ENCODE measurements at regions not wholly inside any gene's neighbourhood (a gene's known extent, or its start where the extent isn't known, plus 50 kb on each side); places are given as distances from the start of the nearest gene placed in this dataset.
"Not testable (repeated sequence)": the region's sequence is repeated elsewhere in the genome, so short reads cannot be mapped to it uniquely, and the experiment has no call there.

- ATAC-seq (no peak), DNase-seq (no peak)
- no peaks in the 10 kb centered on the region for H3K36me3 ChIP-seq (replicated peaks in 1 of 2; ENCODE audit: insufficient read depth in 1 of 2, low read depth in 2 of 2)
- H3K9me3 ChIP-seq = peaks cover 0 to 7% (median 0%) of the 10 kb centered on the region in 3 donors
- H3K27ac ChIP-seq = no peak overlapping the region
- TF ChIP-seq CTCF (IDR thresholded peaks at IDR 0.05) (no peak), POLR2A (IDR thresholded peaks at IDR 0.05) (no peak)
- WGBS, 2 donors = 61 to 76% methylated on average over 16 of the region's 16 CpGs
- intact Hi-C loops (cut with DNase I) = no loop called here
- no peaks in the 10 kb centered on the region for H3K4me1 ChIP-seq
- no peaks in the 10 kb centered on the region for H3K27me3 ChIP-seq
- no peak overlapping the region for H3K4me3 ChIP-seq
These were observed 4220.0 kb upstream of the OR11H1 start for GRCh38 chr22:11307998-11308397.

- H3K27me3 ChIP-seq; DNase-seq; H3K36me3 ChIP-seq (replicated peaks in 1 of 2; ENCODE audit: insufficient read depth in 1 of 2, low read depth in 2 of 2); H3K4me3 ChIP-seq; intact Hi-C loops (cut with DNase I); H3K27ac ChIP-seq; H3K4me1 ChIP-seq; ATAC-seq; H3K9me3 ChIP-seq: not testable (repeated sequence)
- 42 to 55% methylated on average over 4 of the region's 4 CpGs for WGBS, 2 donors
These were observed 4218.2 kb upstream of the OR11H1 start for GRCh38 chr22:11309777-11310176.

- DNase-seq; H3K27ac ChIP-seq; H3K27me3 ChIP-seq; H3K4me3 ChIP-seq; intact Hi-C loops (cut with DNase I); H3K36me3 ChIP-seq (replicated peaks in 1 of 2; ENCODE audit: insufficient read depth in 1 of 2, low read depth in 2 of 2); H3K9me3 ChIP-seq; ATAC-seq; H3K4me1 ChIP-seq: not testable (repeated sequence)
- WGBS, 2 donors = 36 to 39% methylated on average over 3 of the region's 3 CpGs
These were observed 4217.3 kb upstream of the OR11H1 start for GRCh38 chr22:11310647-11311046.

- H3K9me3 ChIP-seq; ATAC-seq; H3K4me3 ChIP-seq; H3K36me3 ChIP-seq (replicated peaks in 1 of 2; ENCODE audit: insufficient read depth in 1 of 2, low read depth in 2 of 2); H3K4me1 ChIP-seq; H3K27me3 ChIP-seq; H3K27ac ChIP-seq; DNase-seq; intact Hi-C loops (cut with DNase I): not testable (repeated sequence)
- 46 to 51% methylated on average over 7 of the region's 7 CpGs for WGBS, 2 donors
These were observed 4215.4 kb upstream of the OR11H1 start for GRCh38 chr22:11312640-11313039.

GRCh38 chr22:11313040-11313759, 4214.8 kb upstream of the OR11H1 start:
- WGBS, 2 donors = 19 to 29% methylated on average over 3 to 5 of the region's 5 CpGs
- intact Hi-C loops (cut with DNase I); DNase-seq; H3K36me3 ChIP-seq (replicated peaks in 1 of 2; ENCODE audit: insufficient read depth in 1 of 2, low read depth in 2 of 2); ATAC-seq; H3K9me3 ChIP-seq; H3K4me1 ChIP-seq; H3K27ac ChIP-seq; H3K4me3 ChIP-seq; H3K27me3 ChIP-seq: not testable (repeated sequence)

- H3K27me3 ChIP-seq; H3K9me3 ChIP-seq; H3K36me3 ChIP-seq (replicated peaks in 1 of 2; ENCODE audit: insufficient read depth in 1 of 2, low read depth in 2 of 2); H3K4me1 ChIP-seq; H3K4me3 ChIP-seq; DNase-seq; H3K27ac ChIP-seq; intact Hi-C loops (cut with DNase I); ATAC-seq: not testable (repeated sequence)
- WGBS, 2 donors = 49 to 53% methylated on average over 17 to 18 of the region's 18 CpGs
These were observed 4209.4 kb upstream of the OR11H1 start for GRCh38 chr22:11318633-11319032.

- WGBS, 2 donors = 46 to 58% methylated on average over 15 of the region's 15 CpGs
- H3K9me3 ChIP-seq; H3K4me1 ChIP-seq; H3K4me3 ChIP-seq; H3K27ac ChIP-seq; ATAC-seq; DNase-seq; H3K36me3 ChIP-seq (replicated peaks in 1 of 2; ENCODE audit: insufficient read depth in 1 of 2, low read depth in 2 of 2); intact Hi-C loops (cut with DNase I); H3K27me3 ChIP-seq: not testable (repeated sequence)
These were observed 4203.5 kb upstream of the OR11H1 start for GRCh38 chr22:11324439-11325037.

- Histone ChIP-seq H3K36me3 (replicated peaks in 1 of 2; ENCODE audit: insufficient read depth in 1 of 2, low read depth in 2 of 2) (no peaks in the 10 kb centered on the region), H3K27ac (no peak overlapping the region), H3K27me3 (no peaks in the 10 kb centered on the region), H3K4me1 (no peaks in the 10 kb centered on the region), H3K4me3 (no peak overlapping the region), H3K9me3 (peaks cover 0 to 7% (median 0%) of the 10 kb centered on the region in 3 donors)
- 36 to 40% methylated on average over 4 of the region's 4 CpGs for WGBS, 2 donors
- TF ChIP-seq POLR2A (IDR thresholded peaks at IDR 0.05) (no peak), CTCF (IDR thresholded peaks at IDR 0.05) (no peak)
- no peak for DNase-seq
- intact Hi-C loops (cut with DNase I) = no loop called here
- ATAC-seq = no peak
These were observed 4202.2 kb upstream of the OR11H1 start for GRCh38 chr22:11325767-11326166.

GRCh38 chr22:11341387-11342068, 4186.5 kb upstream of the OR11H1 start:
- H3K27me3 ChIP-seq; H3K27ac ChIP-seq; H3K4me1 ChIP-seq; DNase-seq; H3K36me3 ChIP-seq (replicated peaks in 1 of 2; ENCODE audit: insufficient read depth in 1 of 2, low read depth in 2 of 2); H3K9me3 ChIP-seq; ATAC-seq; intact Hi-C loops (cut with DNase I); H3K4me3 ChIP-seq: not testable (repeated sequence)
- 32 to 34% methylated on average over 5 to 6 of the region's 6 CpGs for WGBS, 2 donors

GRCh38 chr22:11351181-11351580, 4176.8 kb upstream of the OR11H1 start:
- H3K4me1 ChIP-seq; H3K27me3 ChIP-seq; H3K36me3 ChIP-seq (replicated peaks in 1 of 2; ENCODE audit: insufficient read depth in 1 of 2, low read depth in 2 of 2); DNase-seq; H3K27ac ChIP-seq; H3K4me3 ChIP-seq; H3K9me3 ChIP-seq; ATAC-seq; intact Hi-C loops (cut with DNase I): not testable (repeated sequence)
- WGBS, 2 donors = 26 to 31% methylated on average over 1 of the region's 1 CpG

Measured in body of pancreas (tissue), 4 donors.